HG03558 (cell line): ENCODE measurements at regions not wholly inside any gene's neighbourhood (a gene's known extent, or its start where the extent isn't known, plus 50 kb on each side); places are given as distances from the start of the nearest gene placed in this dataset.
"Not testable (repeated sequence)": the region's sequence is repeated elsewhere in the genome, so short reads cannot be mapped to it uniquely, and the experiment has no call there.

Experiments used
- ATAC-seq: cut with Tn5 transposase; IDR thresholded peaks from one replicate; pipeline ENCODE4 v1.9.1; 2021; ENCODE audit warnings: moderate number of reproducible peaks; ENCODE audit not compliant: unreplicated experiment; ENCODE audit errors: extremely low read depth

DNA sequence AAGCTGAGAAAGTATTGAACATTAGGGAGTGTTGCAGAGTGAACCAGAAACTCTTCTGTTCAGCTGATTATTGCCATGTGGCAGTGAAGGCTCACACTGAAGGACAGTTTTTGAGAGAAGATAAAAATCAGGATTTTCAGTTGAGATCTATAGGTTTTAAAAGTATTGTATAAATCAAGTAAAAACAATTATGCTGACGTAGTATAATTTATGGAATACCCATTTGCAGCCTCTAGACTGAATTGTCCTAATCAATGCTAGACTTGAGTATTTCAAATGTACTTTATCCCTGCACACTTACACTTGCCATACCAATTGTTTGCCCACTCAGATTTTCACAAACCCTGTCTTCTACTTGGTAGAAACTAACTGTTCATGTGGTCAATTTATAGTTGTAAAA, 245.8 kb downstream of the FRK start:
- ATAC-seq, result no peak

DNA sequence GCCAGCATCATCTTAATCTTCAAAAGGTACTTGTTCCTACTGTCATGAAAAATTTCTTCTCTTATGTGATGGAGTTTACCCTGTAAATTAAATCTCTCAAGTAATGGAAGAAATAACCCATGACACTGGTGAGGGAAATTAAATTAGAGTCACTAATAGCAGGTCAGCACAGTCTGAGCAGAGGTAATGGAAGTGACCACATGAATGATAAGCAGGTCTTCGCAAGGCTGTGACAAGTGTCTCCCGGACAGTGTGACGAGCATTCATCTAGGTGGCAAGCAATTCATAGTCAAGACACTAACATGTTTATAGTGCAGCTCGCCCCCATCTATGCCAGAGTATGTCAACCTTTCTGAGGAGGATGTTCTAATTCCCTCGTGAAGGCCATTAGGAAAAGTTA, 249.2 kb downstream of the FRK start:
- ATAC-seq, result no peak

DNA sequence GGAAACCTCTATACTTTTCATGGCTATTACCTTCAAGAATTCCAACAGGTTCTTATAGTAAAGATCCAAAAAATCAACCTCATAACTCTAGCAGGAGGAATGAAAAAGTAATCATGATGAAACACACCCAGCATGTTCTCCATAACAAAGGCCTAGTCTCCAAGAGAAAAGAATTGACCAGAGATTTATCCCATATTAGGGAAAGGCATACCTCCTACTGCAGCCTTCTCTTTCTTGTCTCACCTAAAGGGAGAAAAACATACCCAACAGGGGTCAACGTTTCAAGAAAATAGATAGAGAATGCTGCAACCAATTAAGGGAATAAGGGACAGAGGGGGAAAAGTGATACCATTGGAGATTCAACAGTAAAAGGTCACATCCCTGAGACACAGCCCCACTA, 262.5 kb downstream of the FRK start:
- ATAC-seq, result no peak

DNA sequence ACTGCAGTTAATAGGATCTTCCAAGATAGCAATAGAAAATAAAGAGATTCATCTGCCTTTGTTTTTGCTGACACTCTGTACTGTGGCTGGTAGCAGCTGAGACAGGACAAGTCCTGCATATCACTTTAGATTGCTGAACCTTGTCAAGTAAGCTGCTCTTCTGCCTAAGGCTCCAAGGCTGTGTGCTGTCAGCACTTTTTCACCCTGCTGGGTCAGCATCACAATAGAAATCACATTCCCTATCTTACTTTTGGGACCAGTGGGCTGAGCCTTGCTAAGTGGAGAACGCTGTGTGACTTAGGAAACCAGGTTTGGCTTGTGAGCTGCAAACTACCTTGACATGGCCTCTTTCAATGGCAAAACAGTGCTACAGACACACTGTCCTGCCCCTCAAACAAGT, 263.9 kb downstream of the FRK start:
- ATAC-seq, result no peak

DNA sequence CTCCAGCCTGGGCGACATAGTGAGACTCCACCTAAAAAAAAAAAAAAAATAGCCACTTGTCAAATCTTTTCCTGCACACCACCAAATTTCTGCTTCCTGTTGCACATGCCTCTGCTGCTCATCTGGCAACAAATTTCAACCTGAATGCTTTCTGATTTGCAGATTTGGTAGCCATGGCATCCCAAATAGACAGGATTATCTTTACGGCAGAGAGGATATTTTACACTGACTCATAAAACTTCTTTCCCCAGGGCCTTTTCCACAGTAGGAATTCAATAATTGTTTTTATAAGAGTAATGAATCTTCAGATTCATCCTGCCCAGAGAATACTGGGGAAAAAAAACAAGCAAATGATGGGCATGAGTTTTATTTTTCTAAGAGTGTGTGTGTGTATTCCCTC, 264.6 kb downstream of the FRK start:
- ATAC-seq, result no peak

DNA sequence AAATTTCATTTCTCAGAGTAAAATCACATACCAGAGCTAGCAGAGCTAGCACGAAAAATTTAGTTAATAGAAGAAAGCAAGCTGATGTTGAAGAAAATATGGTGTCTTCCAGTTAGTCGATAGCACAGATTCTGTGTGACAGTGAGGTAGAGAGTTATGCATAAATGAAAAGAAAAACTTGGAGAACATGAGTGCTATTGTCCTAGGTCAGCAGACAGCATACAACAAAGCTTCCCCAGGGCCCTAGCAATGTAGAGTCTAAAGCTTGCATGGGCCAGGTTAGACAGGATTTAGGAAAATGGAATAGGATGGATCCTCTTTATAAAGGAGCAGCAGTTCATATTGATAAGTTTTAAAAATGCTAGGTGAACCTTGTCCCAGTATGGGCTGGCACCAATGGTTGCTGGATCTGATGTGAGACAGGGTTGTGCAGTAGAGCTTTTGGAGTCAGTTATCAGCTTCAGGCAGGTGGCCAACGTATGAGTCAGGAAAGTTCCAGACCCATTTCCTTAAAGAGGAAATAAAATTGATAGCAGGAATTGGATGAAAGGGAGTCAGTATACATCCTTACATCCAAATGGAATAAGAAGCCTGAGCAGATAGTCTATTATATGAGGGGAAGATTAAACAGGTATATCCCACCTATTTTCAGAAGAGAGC, 277.2 kb downstream of the FRK start:
- no peak for ATAC-seq

DNA sequence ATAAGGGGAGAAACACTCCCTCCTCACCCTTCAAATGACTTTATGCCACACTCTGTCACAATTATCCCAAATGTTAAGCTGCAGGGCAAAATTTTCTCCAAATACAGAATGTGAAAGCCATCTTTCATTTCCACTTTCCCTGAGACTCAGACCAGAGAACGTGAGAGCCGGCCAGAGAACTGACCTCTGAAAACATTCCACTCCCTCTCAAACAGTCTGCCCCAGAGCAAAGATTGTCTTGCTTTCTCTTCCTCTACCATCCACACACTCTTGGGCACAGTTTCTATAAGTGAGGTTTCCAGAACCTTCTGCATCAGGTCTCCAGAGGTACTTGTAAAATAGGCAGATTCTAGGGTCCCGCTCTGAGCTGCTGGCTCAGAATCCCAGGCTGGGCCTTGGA, 278.1 kb downstream of the FRK start:
- no peak for ATAC-seq

DNA sequence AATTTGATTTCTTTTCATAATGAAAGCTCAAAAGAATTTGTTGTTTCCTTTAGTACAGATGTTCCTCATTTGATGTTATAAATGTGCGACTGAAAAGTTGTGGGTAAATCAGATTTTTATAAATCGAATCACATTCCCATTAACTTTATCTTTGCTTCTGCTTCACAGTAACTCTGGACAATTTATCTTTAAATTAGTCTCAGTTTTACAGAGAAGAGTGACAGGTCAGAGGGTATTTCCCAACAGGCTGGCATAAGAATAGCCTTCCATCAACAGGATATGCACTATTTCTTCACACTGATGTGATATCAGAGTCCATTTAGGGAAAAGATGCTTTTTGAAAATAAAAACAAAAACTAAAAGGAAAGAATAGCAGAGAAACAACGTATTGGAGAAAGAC, 286.9 kb downstream of the FRK start:
- no peak for ATAC-seq

DNA sequence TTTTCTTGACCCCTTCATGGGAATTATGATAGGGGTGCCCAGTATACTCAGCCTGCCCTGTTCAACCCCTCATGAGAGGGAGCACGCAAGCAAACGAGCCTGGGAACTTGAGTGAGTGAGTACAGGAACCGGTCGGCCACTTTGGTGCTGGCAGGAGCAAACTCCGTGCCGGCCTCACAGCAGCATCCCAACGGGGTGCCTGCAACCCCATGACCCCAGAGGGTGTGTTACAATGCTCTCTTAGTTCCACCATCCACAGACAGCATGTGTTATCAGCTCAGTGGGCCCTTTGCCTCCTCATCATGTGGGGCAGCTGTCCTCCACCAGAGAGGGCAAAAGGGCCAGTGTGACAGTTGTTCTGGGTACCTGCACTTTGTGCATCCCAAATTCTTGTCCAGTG, 289.8 kb downstream of the FRK start:
- no peak for ATAC-seq

DNA sequence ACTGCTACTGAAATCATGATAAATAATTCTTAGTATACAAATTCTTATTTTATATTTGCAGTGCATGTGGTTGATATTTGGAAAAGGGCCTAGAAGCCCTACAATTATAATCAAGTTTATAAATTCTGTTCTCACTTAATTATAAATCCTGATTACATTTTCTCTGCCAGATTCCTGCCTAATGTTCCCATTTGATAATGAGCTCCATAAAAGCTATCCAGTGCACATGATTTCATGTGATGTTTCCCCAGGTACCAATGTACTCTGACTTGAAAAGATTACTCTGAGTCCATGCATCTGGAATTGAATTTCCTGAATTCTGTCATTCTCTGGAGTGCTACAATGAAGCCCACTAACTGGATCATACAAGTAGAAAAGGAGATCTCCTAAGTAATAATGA, 292.2 kb downstream of the FRK start:
- no peak for ATAC-seq

DNA sequence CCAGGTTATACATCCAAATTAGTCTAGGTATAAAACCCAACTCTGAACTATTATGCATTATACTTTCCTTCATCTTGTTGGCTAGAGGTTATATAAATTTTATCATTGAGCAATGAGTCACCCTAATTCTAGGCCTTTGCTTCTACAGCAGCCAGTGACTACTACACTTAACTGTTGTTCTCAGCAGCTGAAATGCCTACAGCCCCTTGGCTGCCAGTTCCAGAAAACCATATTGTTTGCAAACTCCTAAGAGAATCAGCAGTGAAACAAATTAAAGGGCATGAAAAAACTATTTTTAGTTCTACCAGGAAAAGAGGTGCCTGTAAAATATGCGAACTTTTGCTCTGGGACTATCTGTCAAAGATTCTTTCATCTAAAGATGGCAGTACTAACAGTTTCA, 292.8 kb downstream of the FRK start:
- no peak for ATAC-seq

DNA sequence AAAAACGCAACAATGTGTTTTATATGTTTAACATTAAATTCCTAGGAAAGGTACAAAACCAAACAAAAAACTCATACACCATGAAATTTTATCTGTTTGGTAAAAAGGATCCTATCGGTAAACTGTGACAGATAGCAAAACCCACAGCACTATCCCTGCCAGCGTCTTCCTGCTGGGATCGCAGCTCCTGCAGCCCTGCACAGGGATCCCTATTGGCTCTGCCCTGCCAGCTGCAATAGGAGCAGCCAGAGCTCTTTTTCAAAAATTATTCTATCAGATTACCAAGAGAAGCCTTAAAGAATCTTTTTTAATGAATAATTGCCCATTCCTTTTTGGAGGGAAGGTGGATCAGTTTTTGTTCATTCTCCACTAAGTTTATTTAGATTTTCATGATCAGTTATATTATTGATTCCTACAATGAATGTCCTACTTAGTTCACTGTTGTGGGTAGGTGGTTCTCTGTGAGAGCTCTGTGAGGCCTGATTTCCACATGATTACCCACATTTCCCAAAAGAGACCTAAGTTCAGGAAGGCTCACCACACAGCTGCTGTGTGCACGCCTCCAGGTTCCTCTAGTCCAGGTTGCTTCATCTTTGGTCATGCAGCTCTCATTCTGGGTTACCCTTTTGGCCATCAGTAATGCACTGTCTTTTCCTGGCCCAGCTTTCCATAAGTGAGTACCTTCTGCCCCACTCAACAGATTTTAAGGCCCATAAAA, 293.8 kb downstream of the FRK start:
- ATAC-seq, result no peak

DNA sequence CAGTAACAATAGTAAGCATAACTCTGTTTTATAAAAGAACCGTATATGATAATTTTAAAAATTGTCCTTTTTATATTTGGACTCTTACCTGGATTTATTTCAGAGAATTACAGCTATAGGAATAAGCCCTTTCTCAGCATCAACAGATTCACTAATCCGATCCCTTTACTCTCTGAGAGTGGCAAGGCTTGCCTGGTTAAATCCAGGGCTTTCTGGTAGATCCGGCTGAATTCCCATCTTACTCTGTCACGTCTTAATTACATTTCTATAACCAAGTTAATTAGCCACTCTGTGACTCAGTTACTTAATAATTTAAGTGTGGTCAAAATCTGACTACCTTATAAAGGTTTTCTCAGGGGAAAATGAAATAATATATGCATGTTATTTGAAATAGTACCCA, 294.7 kb downstream of the FRK start:
- ATAC-seq, result no peak

DNA sequence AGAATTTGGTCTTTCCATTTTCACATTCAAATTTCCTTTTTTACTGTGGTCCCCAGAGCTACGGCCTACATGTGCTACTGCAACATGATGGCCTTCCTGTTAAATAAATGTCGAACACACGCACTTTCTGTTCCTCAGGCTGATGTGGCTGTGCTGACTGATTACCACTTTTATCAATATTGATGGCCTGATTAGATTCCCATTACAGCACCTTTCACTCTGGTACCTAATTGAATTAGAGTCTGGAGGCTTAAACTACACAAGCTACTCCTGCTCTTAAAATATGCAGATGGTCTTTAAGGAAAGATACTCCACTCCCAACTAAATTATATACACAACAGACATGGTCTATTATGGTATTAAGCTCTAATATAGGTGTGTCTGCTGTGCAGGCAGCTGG, 301.6 kb downstream of the FRK start:
- no peak for ATAC-seq

DNA sequence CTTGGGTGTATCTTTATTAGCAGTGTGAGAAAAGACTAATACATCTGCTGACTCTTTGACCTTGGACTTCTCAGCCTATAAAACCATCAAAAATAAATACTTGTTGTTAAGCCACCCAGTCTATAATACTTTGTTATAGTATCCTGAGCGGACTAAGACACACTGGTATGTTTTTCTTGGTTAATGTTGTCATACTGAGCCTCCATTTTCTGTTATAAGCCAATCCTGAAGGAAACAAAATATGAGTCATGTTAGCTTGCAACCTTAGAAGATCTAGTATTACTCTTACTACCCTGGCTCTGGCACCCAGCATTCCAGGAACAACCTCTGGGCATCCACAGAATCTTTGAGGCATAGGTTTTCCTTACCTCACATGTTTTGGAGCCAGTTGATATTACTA, 307.2 kb downstream of the FRK start:
- no peak for ATAC-seq

DNA sequence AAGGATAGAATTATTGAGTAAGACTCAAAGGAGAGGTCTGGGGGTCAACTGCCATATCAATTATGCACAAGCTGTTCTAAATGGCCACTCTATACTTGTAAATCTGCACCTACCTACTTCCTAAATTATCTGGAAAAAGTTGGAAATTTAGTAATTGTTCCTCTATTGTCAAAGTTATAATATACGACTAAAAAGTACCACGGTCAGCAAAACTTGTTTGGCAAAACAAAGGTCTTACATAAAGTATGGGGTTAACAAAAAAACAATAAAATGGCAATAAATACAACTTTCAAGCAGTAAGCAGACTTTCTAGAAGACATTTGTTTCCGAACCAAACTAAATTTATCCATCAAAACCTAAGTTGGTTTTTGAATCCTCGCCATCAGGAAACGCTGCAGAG, 309.7 kb downstream of the FRK start:
- no peak for ATAC-seq

DNA sequence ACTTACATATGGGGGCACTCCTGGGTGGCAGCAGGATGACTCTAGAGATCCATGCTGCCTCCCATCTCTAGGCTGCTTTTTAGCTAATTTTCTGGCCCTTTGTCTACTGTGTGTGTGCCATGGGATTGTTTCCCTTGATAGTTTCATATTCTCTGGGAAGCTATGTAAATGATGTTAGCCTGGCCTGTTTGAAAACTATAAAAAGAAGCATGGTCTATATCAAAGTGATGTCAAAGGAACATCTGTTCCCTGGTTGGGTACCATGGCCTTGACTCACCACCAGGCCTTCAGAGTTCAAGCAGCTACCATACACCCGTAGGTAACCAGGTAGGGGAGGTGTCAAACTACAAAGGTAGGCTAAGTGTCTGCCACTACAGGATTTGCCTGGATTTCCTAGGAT, 310.4 kb downstream of the FRK start:
- ATAC-seq, result no peak

DNA sequence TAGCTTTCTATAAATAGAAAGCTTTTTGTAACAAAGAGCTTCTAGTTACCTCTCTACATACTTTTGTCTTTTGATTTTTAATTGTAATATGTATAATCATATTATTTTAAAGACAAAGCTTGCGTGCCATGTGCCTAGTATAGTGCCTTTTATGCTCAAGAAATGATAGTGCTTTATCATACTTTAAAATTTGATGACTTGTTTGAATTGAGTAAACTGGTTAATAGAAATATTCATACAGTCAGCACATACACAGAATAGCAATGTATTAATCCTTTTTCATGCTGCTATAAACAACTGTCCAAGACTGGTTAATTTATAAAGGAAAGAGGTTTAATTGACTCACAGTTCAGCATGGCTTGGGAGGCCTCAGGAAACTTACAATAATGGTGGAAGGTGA, 313.0 kb downstream of the FRK start:
- ATAC-seq, result no peak

DNA sequence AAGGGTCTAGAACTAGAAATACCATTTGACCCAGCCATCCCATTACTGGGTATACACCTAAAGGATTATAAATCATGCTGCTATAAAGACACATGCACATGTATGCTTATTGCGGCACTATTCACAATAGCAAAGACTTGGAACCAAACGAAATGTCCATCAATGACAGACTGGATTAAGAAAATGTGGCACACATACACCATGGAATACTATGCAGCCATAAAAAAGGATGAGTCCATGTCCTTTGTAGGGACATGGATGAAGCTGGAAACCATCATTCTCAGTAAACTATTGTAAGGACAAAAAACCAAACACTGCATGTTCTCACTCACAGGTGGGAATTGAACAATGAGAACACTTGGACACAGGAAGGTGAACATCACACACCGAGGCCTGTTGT, 314.1 kb downstream of the FRK start:
- not testable (repeated sequence) for ATAC-seq

DNA sequence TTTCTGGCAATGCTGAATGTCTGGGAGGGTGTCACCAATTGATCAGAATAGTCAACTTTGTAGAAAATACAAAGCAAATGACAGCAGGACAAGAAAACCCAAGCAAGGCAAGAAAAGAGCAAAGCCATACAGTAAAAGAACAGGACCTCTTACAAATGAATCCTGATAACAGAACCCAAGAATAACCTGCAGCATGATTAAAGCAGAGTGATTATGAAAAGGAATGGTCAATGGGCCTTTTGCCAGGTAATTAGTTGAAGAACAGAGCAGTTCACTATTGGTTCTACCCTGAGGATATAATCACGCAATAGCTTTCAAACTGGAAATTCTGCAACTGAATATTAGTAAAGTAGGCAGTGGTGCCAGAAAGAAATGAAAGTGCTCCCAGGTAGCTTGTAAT, 319.8 kb downstream of the FRK start:
- no peak for ATAC-seq

DNA sequence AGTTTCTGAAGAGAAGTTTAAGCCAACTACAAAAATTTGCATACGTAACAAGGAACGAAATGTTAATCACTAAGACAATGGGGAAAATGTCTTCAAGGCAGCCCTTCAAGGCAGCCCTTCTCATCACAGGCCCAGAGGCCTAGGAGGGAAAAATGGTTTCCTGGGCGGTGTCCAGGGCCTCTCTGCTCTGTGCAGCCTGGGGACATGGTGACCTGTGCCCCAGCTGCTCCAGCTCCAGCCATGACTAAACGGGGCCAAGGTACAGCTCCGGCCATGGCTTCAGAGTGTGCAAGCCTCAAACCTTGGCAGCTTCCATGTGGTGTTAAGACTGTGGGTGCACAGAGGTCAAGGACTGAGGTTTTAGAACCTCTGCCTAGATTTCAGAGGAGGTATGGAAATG, 325.1 kb downstream of the FRK start:
- no peak for ATAC-seq

DNA sequence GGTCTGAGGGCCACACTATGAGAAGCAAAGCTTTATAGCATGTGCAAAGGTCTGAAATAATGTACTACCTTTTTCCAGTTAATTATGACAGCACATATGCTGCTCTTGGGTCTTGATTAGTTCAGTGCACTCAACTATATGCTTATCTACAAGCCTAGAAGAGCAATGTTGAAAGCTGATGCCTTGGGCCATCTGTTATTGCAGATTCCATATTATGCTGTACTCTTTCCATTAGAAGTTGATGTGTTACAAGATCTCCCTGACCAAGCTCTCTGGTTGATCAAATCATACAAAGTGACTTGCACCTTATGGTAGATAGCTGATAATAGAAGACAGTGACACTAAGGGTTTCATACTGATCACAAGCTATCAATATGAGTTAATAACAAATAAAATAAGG, 327.3 kb downstream of the FRK start:
- ATAC-seq, result no peak
